ENCODE measurements at regions not wholly inside any gene's neighbourhood (a gene's known extent, or its start where the extent isn't known, plus 50 kb on each side); places are given as distances from the start of the nearest gene placed in this dataset.

DNA sequence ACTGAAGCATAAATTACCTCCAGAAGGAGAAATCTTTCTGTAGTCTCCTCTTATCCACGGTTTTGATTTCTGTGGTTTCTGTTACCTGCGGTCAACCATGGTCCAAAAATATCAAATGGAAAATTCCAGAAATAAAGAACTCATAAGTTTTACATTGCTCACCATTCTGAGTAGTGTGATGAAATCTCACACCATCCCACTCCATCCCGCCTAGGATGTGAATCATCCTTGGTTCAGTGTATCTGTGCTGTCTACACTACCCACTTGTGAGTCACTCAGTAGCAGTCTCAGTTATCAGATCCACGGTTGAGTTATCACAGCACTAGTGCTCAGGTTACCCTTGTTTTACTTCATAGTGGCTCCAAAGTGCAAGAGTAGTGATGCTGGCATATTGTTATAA, 371.2 kb downstream of the NFIB start:
- no peaks in the 10 kb centered on the region for H3K79me2 ChIP-seq (ENCODE audit: low read depth)
- H3K27me3 Mint-ChIP-seq (ENCODE audit: insufficient read depth, low read depth): no peaks in the 10 kb centered on the region
- H3K4me3 ChIP-seq: no peak overlapping the region
- no peaks in the 10 kb centered on the region for H3K4me1 ChIP-seq
- H3K36me3 Mint-ChIP-seq: no peaks in the 10 kb centered on the region
- H4K20me1 ChIP-seq (ENCODE audit: low read depth): no peaks in the 10 kb centered on the region
- no peaks in the 10 kb centered on the region for H3K27me3 ChIP-seq
- no peak overlapping the region for H3K27ac ChIP-seq
- no peak overlapping the region for H3K4me3 Mint-ChIP-seq
- H3K9ac ChIP-seq: no peak overlapping the region
- H3F3A ChIP-seq (ENCODE audit: low read depth): no peaks in the 10 kb centered on the region
- no peak overlapping the region for H2AFZ ChIP-seq (replicated peaks)
- H3K27ac Mint-ChIP-seq: no peak overlapping the region
- TF ChIP-seq EZH2phosphoT487 (IDR thresholded peaks at IDR 0.05): no peak
- TF ChIP-seq CTCF (IDR thresholded peaks at IDR 0.05): no peak
- no peak for TF ChIP-seq EZH2 (IDR thresholded peaks at IDR 0.05)
- H3K4me2 ChIP-seq: no peak overlapping the region
- H3K36me3 ChIP-seq: no peaks in the 10 kb centered on the region
- peaks cover 7% of the 10 kb centered on the region for H3K4me1 Mint-ChIP-seq
- no peaks in the 10 kb centered on the region for H3K9me3 ChIP-seq (ENCODE audit: low read depth)
- DNase-seq (ENCODE audit: low spot score): no peak
- no peaks in the 10 kb centered on the region for H3K9me3 Mint-ChIP-seq

DNA sequence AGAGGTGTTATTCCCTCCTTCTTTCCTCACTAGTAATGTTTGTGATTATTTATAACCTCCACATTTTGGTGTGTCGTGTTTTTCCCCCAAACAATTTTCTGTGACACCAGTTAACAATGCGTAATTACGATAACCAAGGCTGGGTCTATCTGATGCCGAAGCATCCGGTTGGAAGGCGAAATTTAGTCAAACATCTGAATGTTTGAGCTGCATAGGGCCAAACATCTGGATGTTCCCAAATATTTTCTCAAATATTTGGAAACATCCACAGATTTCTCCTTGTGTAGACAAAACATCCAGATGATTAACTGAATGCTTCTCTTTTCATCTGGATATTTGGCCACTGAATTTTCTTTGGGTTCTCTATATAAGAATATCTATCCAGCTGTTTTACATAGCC, 371.7 kb downstream of the NFIB start:
- Histone ChIP-seq H2AFZ (replicated peaks) (no peak overlapping the region), H3K4me2 (no peak overlapping the region), H3K9me3 (ENCODE audit: low read depth) (no peaks in the 10 kb centered on the region), H3K4me3 (no peak overlapping the region), H3F3A (ENCODE audit: low read depth) (no peaks in the 10 kb centered on the region), H3K9ac (no peak overlapping the region), H3K27me3 (no peaks in the 10 kb centered on the region), H4K20me1 (ENCODE audit: low read depth) (no peaks in the 10 kb centered on the region), H3K4me1 (no peaks in the 10 kb centered on the region), H3K36me3 (no peaks in the 10 kb centered on the region), H3K79me2 (ENCODE audit: low read depth) (no peaks in the 10 kb centered on the region), H3K27ac (no peak overlapping the region)
- no peak overlapping the region for H3K27ac Mint-ChIP-seq
- no peaks in the 10 kb centered on the region for H3K27me3 Mint-ChIP-seq (ENCODE audit: insufficient read depth, low read depth)
- peaks cover 7% of the 10 kb centered on the region for H3K4me1 Mint-ChIP-seq
- H3K4me3 Mint-ChIP-seq: no peak overlapping the region
- DNase-seq (ENCODE audit: low spot score): no peak
- TF ChIP-seq EZH2phosphoT487 (IDR thresholded peaks at IDR 0.05): no peak
- TF ChIP-seq EZH2 (IDR thresholded peaks at IDR 0.05): no peak
- no peak for TF ChIP-seq CTCF (IDR thresholded peaks at IDR 0.05)
- H3K36me3 Mint-ChIP-seq: no peaks in the 10 kb centered on the region
- H3K9me3 Mint-ChIP-seq: no peaks in the 10 kb centered on the region

DNA sequence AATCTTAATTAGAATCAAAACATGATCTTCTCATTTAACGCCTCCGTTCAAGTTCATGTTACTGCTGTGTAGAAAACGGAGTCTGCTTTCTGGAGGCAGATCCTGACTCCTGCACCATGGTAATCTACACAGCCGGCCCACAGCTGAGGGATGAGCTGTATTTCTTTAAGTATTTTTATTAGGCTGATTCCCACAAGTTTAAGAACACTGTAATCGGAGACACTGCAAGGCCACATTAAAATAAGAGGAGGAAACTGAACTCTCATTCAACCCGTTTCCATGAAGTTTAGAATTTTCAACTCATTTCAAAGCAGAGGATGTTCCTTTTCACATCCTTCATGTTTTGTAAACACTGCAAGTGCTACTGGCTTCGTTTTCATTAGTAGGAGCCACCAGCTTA, 372.2 kb downstream of the NFIB start:
- no peak overlapping the region for H3K4me2 ChIP-seq
- no peaks in the 10 kb centered on the region for H3K36me3 Mint-ChIP-seq
- H3K4me3 ChIP-seq: no peak overlapping the region
- H3K27ac Mint-ChIP-seq: no peak overlapping the region
- no peaks in the 10 kb centered on the region for H3F3A ChIP-seq (ENCODE audit: low read depth)
- no peaks in the 10 kb centered on the region for H3K9me3 Mint-ChIP-seq
- H3K4me1 ChIP-seq: no peaks in the 10 kb centered on the region
- no peak overlapping the region for H3K9ac ChIP-seq
- no peak overlapping the region for H2AFZ ChIP-seq (replicated peaks)
- H3K27ac ChIP-seq: no peak overlapping the region
- no peaks in the 10 kb centered on the region for H3K27me3 ChIP-seq
- TF ChIP-seq EZH2phosphoT487 (IDR thresholded peaks at IDR 0.05) (no peak), EZH2 (IDR thresholded peaks at IDR 0.05) (no peak), CTCF (IDR thresholded peaks at IDR 0.05) (no peak)
- peaks cover 7% of the 10 kb centered on the region for H3K4me1 Mint-ChIP-seq
- DNase-seq (ENCODE audit: low spot score): no peak
- no peaks in the 10 kb centered on the region for H4K20me1 ChIP-seq (ENCODE audit: low read depth)
- H3K9me3 ChIP-seq (ENCODE audit: low read depth): no peaks in the 10 kb centered on the region
- H3K4me3 Mint-ChIP-seq: no peak overlapping the region
- H3K36me3 ChIP-seq: no peaks in the 10 kb centered on the region
- no peaks in the 10 kb centered on the region for H3K27me3 Mint-ChIP-seq (ENCODE audit: insufficient read depth, low read depth)
- no peaks in the 10 kb centered on the region for H3K79me2 ChIP-seq (ENCODE audit: low read depth)
